ENCODE measurements at regions not wholly inside any gene's neighbourhood (a gene's known extent, or its start where the extent isn't known, plus 50 kb on each side); places are given as distances from the start of the nearest gene placed in this dataset.

DNA sequence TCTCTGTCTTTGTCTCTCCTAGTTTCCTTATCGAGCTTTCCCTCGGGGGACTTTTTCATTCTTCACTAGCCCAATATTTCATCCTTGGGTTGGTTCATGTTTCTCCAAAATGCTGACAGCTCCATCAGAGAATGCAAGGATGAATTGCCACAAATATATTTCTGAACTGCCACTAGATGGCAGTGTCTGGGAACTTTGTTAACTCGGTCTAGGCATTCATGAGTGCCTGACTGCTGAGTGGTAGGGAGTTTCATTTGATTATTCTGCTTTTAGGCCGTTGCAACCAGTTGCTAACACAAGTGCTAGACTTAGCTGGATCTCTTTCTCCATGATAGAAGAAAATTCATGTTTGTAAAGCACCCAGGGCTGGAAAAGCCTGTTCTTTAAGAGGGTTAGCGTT, 73.5 kb upstream of the RAP2C start:
- Histone ChIP-seq H4K20me1 (ENCODE audit: insufficient read depth) (no peaks in the 10 kb centered on the region), H3K27me3 (ENCODE audit: insufficient read depth) (no peaks in the 10 kb centered on the region; the same call in 1 of the 2 replicates), H3K4me2 (no peak overlapping the region), H3K9me2 (no peaks in the 10 kb centered on the region), H3K4me1 (ENCODE audit: control insufficient read depth in 1 of 2, insufficient read depth in 2 of 2, low read depth in 1 of 2, low read length in 1 of 2) (no peaks in the 10 kb centered on the region), H3K9me3 (no peaks in the 10 kb centered on the region), H3K27ac (ENCODE audit: low read depth in 2 of 2, low read length in 1 of 2) (no peak overlapping the region), H3K9ac (no peak overlapping the region), H3K36me3 (replicated peaks in 1 of 2; ENCODE audit: control insufficient read depth in 1 of 2, insufficient read depth in 2 of 2, low read length in 1 of 2) (no peaks in the 10 kb centered on the region), H2AFZ (ENCODE audit: low read depth) (no peak overlapping the region), H3K79me2 (ENCODE audit: insufficient read depth) (no peaks in the 10 kb centered on the region), H3F3A (replicated peaks; ENCODE audit: insufficient read depth) (no peaks in the 10 kb centered on the region), H3K4me3 (ENCODE audit: low read depth in 2 of 2, low read length in 1 of 2) (no peak overlapping the region)
- CTCF ChIA-PET = interaction anchor here (0.6 to 3.3 kb wide), 50 partner anchors 11 to 1377 kb away, joined by 3 to 40 read pairs (median 4); partner anchors contain the start of gene RAP2C
- POLR2A ChIA-PET = no interaction called here
- peak; percentile 54 for DNase-seq
- WGBS (ENCODE audit: low lambda C conversion rate) = 9% methylated on average over 5 of the region's 5 CpGs
- TF ChIP-seq MXI1 (IDR thresholded peaks at IDR 0.05; ENCODE audit: low read depth, low read length) (no peak), EP300 (IDR thresholded peaks at IDR 0.05; ENCODE audit: borderline replicate concordance in 1 of 2, low read depth in 1 of 2, low read length in 1 of 2) (no peak), SIN3A (IDR thresholded peaks at IDR 0.05; ENCODE audit: borderline replicate concordance, low read depth, low read length) (no peak), GABPA (IDR thresholded peaks at IDR 0.05; ENCODE audit: low read depth) (no peak), GATA2 (CRISPR knock-in tag; IDR thresholded peaks at IDR 0.05) (no peak), RCOR1 (IDR thresholded peaks at IDR 0.05; ENCODE audit: low read length) (no peak), RFX5 (IDR thresholded peaks at IDR 0.05; ENCODE audit: low read length) (no peak), MEF2A (IDR thresholded peaks at IDR 0.05; ENCODE audit: borderline replicate concordance, low read depth) (no peak), YY1 (IDR thresholded peaks at IDR 0.05; ENCODE audit: low read depth) (no peak), RXRA (IDR thresholded peaks at IDR 0.05; ENCODE audit: borderline replicate concordance, low read depth) (no peak), TCF12 (IDR thresholded peaks at IDR 0.05) (no peak), EZH2phosphoT487 (IDR thresholded peaks at IDR 0.05; ENCODE audit: borderline replicate concordance, low read depth) (no peak), RAD21 (IDR thresholded peaks at IDR 0.05; ENCODE audit: low read length) (peak; percentile 76), SMC3 (IDR thresholded peaks at IDR 0.05; ENCODE audit: low read depth, low read length) (peak; percentile 71)
- TF ChIP-seq, protein P1, sequence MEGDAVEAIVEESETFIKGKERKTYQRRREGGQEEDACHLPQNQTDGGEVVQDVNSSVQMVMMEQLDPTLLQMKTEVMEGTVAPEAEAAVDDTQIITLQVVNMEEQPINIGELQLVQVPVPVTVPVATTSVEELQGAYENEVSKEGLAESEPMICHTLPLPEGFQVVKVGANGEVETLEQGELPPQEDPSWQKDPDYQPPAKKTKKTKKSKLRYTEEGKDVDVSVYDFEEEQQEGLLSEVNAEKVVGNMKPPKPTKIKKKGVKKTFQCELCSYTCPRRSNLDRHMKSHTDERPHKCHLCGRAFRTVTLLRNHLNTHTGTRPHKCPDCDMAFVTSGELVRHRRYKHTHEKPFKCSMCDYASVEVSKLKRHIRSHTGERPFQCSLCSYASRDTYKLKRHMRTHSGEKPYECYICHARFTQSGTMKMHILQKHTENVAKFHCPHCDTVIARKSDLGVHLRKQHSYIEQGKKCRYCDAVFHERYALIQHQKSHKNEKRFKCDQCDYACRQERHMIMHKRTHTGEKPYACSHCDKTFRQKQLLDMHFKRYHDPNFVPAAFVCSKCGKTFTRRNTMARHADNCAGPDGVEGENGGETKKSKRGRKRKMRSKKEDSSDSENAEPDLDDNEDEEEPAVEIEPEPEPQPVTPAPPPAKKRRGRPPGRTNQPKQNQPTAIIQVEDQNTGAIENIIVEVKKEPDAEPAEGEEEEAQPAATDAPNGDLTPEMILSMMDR (IDR thresholded peaks at IDR 0.05) = peak; percentile 80
- TF ChIP-seq, protein P2, sequence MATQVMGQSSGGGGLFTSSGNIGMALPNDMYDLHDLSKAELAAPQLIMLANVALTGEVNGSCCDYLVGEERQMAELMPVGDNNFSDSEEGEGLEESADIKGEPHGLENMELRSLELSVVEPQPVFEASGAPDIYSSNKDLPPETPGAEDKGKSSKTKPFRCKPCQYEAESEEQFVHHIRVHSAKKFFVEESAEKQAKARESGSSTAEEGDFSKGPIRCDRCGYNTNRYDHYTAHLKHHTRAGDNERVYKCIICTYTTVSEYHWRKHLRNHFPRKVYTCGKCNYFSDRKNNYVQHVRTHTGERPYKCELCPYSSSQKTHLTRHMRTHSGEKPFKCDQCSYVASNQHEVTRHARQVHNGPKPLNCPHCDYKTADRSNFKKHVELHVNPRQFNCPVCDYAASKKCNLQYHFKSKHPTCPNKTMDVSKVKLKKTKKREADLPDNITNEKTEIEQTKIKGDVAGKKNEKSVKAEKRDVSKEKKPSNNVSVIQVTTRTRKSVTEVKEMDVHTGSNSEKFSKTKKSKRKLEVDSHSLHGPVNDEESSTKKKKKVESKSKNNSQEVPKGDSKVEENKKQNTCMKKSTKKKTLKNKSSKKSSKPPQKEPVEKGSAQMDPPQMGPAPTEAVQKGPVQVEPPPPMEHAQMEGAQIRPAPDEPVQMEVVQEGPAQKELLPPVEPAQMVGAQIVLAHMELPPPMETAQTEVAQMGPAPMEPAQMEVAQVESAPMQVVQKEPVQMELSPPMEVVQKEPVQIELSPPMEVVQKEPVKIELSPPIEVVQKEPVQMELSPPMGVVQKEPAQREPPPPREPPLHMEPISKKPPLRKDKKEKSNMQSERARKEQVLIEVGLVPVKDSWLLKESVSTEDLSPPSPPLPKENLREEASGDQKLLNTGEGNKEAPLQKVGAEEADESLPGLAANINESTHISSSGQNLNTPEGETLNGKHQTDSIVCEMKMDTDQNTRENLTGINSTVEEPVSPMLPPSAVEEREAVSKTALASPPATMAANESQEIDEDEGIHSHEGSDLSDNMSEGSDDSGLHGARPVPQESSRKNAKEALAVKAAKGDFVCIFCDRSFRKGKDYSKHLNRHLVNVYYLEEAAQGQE (IDR thresholded peaks at IDR 0.05; ENCODE audit: low read depth, low read length) = no peak

Data from SK-N-SH (cell line).